Suprapubic skin (tissue), 3 donors: ENCODE measurements at regions not wholly inside any gene's neighbourhood (a gene's known extent, or its start where the extent isn't known, plus 50 kb on each side); places are given as distances from the start of the nearest gene placed in this dataset.

Source experiments
- POLR2AphosphoS5 ChIP-seq, 3 donors: sonication (generic); formaldehyde crosslinking; IDR thresholded peaks; one replicate each; pipeline ENCODE4 v1.6.1; 2017; ENCODE audit warnings: antibody characterized with exemption in 3 of 3
- TF ChIP-seq, protein P1 (sequence below), 2 donors: fragments of 200-600 bp in 1 of 2; fragments of 450-650 bp in 1 of 2; sonication (generic) in 1 of 2; IDR thresholded peaks; one replicate each; pipeline ENCODE4 v1.5.1; 2016 to 2019; ENCODE audit warnings: antibody characterized with exemption in 2 of 2, mild to moderate bottlenecking in 1 of 2, moderate library complexity in 1 of 2

GRCh38 chr20:57920971-57921370 is 211.2 kb upstream of the PMEPA1 start:
- no peak for TF ChIP-seq POLR2AphosphoS5 (IDR thresholded peaks at IDR 0.05)
- TF ChIP-seq, protein P1, sequence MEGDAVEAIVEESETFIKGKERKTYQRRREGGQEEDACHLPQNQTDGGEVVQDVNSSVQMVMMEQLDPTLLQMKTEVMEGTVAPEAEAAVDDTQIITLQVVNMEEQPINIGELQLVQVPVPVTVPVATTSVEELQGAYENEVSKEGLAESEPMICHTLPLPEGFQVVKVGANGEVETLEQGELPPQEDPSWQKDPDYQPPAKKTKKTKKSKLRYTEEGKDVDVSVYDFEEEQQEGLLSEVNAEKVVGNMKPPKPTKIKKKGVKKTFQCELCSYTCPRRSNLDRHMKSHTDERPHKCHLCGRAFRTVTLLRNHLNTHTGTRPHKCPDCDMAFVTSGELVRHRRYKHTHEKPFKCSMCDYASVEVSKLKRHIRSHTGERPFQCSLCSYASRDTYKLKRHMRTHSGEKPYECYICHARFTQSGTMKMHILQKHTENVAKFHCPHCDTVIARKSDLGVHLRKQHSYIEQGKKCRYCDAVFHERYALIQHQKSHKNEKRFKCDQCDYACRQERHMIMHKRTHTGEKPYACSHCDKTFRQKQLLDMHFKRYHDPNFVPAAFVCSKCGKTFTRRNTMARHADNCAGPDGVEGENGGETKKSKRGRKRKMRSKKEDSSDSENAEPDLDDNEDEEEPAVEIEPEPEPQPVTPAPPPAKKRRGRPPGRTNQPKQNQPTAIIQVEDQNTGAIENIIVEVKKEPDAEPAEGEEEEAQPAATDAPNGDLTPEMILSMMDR (IDR thresholded peaks at IDR 0.05), result no peak
